ENCODE measurements at regions not wholly inside any gene's neighbourhood (a gene's known extent, or its start where the extent isn't known, plus 50 kb on each side); places are given as distances from the start of the nearest gene placed in this dataset.
"Not testable (repeated sequence)": the region's sequence is repeated elsewhere in the genome, so short reads cannot be mapped to it uniquely, and the experiment has no call there.

- no peak for DNase-seq (ENCODE audit: low read depth)
Observed at GRCh38 chr10:94088926-94089381, 95.2 kb downstream of the PLCE1 start.

GRCh38 chr10:94091649-94092048, 97.9 kb downstream of the PLCE1 start:
- DNase-seq (ENCODE audit: low read depth) = no peak

GRCh38 chr10:94092848-94093247, 99.1 kb downstream of the PLCE1 start:
- DNase-seq (ENCODE audit: low read depth) = no peak

GRCh38 chr10:94093286-94093905, 99.7 kb downstream of the PLCE1 start:
- no peak for DNase-seq (ENCODE audit: low read depth)

GRCh38 chr10:94094540-94094939, 100.8 kb downstream of the PLCE1 start:
- no peak for DNase-seq (ENCODE audit: low read depth)

GRCh38 chr10:94097656-94098055, 103.9 kb downstream of the PLCE1 start:
- DNase-seq (ENCODE audit: low read depth) = no peak

GRCh38 chr10:94098896-94099295, 105.2 kb downstream of the PLCE1 start:
- DNase-seq (ENCODE audit: low read depth) = no peak

GRCh38 chr10:94101894-94102293, 108.2 kb downstream of the PLCE1 start:
- DNase-seq (ENCODE audit: low read depth) = no peak

GRCh38 chr10:94102436-94102835, 108.7 kb downstream of the PLCE1 start:
- no peak for DNase-seq (ENCODE audit: low read depth)

- DNase-seq (ENCODE audit: low read depth) = no peak
Observed at GRCh38 chr10:94103192-94103591, 109.5 kb downstream of the PLCE1 start.

GRCh38 chr10:94103801-94104221, 110.1 kb downstream of the PLCE1 start:
- no peak for DNase-seq (ENCODE audit: low read depth)

- no peak for DNase-seq (ENCODE audit: low read depth)
Observed at GRCh38 chr10:94104316-94105000, 110.7 kb downstream of the PLCE1 start.

- DNase-seq (ENCODE audit: low read depth) = no peak
Observed at GRCh38 chr10:94105226-94105625, 111.5 kb downstream of the PLCE1 start.

GRCh38 chr10:94107191-94107590, 113.5 kb downstream of the PLCE1 start:
- DNase-seq (ENCODE audit: low read depth) = no peak

GRCh38 chr10:94108200-94108599, 114.5 kb downstream of the PLCE1 start:
- DNase-seq (ENCODE audit: low read depth) = no peak

- no peak for DNase-seq (ENCODE audit: low read depth)
Observed at GRCh38 chr10:94111367-94111766, 117.6 kb downstream of the PLCE1 start.

GRCh38 chr10:94112321-94112720, 118.6 kb downstream of the PLCE1 start:
- no peak for DNase-seq (ENCODE audit: low read depth)

- DNase-seq (ENCODE audit: low read depth) = no peak
Observed at GRCh38 chr10:94115725-94116124, 122.0 kb downstream of the PLCE1 start.

GRCh38 chr10:94116848-94117247, 123.1 kb downstream of the PLCE1 start:
- DNase-seq (ENCODE audit: low read depth) = no peak

- DNase-seq (ENCODE audit: low read depth) = no peak
Observed at GRCh38 chr10:94122211-94122610, 128.5 kb downstream of the PLCE1 start.

- no peak for DNase-seq (ENCODE audit: low read depth)
Observed at GRCh38 chr10:94123258-94123995, 129.7 kb downstream of the PLCE1 start.

- not testable (repeated sequence) for DNase-seq (ENCODE audit: low read depth)
Observed at GRCh38 chr10:94124147-94124546, 130.4 kb downstream of the PLCE1 start.

- not testable (repeated sequence) for DNase-seq (ENCODE audit: low read depth)
Observed at GRCh38 chr10:94125268-94125667, 131.5 kb downstream of the PLCE1 start.

Measured in stimulated activated CD8-positive, alpha-beta memory T cell treated with anti-CD3 and anti-CD28 coated beads, Interleukin-4, amount 100 ng/mL, for 24 hours (primary cell).